Endometrium (tissue), 2 donors: ENCODE measurements at regions not wholly inside any gene's neighbourhood (a gene's known extent, or its start where the extent isn't known, plus 50 kb on each side); places are given as distances from the start of the nearest gene placed in this dataset.

Source experiments
- FAIRE-seq: peaks from 2 replicates; lab custom pipeline; 2012; peaks lifted over from hg19 to GRCh38; lab: Jason Lieb, UNC
- donor health status: control.
- donor health status: control.

GRCh38 chr5:135138116-135138850, 104.3 kb upstream of the PITX1 start:
- no peak for FAIRE-seq

DNA sequence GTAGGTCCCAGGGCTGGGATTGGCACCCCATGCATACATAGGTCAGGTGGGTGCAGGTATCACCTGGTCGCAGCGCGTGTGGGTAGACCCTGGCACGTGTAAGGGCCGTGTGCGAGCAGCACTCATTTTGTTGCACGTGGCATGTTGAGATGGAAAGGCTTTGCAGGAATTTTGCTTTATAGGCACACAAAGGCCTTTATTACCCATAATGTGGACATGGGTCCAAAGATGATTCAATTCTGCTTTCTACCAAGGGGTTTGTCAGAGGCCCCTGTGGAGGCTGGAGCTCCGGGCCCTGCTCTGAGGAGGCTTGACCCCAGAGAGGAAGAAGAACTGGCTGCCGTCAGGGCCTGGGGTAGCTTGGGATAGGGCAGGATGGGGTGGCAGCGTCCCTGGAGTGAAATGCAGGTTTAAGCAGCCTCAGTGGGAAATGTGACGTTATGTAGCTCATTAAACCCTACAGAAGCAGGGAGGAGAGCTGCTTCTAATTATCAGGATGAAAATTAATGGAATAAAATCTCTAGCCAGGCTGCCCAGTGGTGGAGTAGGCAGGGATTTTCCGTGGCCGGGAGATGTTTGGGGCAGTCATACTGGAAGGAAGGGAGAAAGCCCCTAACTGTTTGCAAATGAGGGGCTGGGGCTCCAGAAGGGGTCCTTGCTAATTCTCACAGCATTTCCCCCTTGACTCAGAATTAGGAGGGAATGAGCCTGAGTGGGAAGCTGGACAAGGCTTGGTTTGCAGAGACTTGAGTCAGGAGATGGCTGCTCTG, 103.3 kb upstream of the PITX1 start:
- no peak for FAIRE-seq

DNA sequence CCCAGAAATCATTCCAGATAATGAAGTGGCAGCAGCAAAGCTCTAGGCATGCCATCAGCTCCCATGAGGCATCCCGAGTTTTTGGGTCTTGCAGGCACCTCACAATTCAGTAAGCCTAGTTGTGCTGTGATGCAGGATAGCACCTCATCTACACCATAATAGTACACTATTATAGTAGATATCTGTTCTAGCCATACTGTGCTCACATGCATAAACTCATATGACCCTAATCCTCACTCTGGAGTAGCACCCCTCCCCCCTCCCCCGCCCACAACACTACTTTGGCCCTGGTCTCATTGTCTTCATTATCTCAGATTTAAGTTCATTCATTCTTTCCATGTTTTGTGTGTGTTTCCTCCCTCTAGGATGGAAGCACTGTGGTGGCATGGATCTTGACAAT, 102.5 kb upstream of the PITX1 start:
- FAIRE-seq, result no peak

DNA sequence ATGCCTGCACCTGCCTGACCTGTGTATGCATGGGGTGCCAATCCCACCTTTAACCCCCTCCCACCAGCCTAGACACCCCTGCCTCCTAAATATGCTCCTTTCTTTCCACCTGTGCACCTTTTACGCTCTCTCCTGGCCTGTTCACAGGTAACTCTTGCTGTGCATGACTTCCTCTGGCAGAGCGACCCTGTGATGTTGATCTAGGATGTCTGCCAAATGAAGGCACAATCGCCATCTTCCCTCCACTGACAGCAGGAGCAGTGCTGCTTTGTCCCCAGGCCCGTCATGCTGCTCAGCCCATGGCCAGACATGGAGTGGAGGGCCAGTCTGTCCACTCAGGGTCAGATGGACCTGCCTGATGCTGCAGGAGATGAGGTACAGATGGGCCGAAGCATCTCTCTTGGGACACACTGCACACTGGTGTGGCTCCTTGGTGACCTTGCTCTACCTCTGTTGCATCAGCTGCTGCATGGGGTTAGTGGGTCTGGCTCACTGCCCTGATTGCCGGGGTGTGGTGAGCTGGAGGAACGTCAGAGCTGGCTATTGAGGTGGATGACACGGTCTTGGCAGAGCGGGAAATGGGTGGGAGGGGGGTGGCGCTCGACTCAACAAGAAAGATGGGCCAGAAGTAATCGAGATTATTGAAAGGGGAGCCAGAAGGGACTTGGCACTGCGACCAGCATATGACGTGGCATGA, 101.7 kb upstream of the PITX1 start:
- FAIRE-seq, result no peak

GRCh38 chr5:135134691-135135381, 100.8 kb upstream of the PITX1 start:
- FAIRE-seq, result no peak

DNA sequence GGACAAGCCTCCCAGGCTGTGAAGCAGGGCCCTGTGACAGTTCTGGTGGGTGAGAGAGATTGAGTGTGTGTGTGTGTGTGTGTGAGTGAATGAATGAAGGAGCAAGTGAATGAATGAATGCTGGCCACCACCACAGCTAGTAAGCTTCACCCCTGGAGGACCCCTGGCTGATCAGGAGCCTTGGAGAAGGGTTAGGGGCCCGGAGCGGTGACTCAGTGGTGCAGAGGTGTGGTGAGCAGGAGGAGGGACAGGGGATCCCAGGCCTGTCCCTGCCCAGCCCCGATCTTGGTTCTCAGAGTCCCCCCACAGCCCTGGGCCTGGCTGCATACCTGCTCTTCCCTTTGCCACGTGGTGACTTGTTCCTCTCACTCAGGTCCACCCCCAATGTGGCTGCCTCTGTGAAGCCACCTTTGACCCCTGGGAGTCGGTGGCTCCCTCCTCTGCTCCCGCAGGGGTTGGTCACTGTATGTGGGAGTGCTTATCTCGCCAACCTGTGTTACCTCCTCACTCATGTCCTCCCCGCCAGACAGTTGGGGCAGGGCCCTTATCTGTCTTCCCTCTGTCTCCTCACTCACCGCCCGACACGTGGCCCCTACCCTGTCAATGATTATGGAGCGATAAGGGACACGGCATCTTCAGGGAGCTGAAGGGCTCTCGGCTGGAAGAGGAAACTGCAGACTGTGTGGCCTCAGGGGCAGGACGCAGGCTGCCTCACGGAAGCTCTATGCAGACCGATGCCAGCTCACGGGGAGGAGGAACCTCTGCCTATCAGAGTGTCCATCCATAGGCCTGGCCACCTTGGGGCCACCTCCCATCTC, 99.9 kb upstream of the PITX1 start:
- no peak for FAIRE-seq

- no peak for FAIRE-seq
Observed at GRCh38 chr5:135133181-135133580, 99.2 kb upstream of the PITX1 start.

GRCh38 chr5:135131801-135132680, 98.0 kb upstream of the PITX1 start:
- no peak for FAIRE-seq

DNA sequence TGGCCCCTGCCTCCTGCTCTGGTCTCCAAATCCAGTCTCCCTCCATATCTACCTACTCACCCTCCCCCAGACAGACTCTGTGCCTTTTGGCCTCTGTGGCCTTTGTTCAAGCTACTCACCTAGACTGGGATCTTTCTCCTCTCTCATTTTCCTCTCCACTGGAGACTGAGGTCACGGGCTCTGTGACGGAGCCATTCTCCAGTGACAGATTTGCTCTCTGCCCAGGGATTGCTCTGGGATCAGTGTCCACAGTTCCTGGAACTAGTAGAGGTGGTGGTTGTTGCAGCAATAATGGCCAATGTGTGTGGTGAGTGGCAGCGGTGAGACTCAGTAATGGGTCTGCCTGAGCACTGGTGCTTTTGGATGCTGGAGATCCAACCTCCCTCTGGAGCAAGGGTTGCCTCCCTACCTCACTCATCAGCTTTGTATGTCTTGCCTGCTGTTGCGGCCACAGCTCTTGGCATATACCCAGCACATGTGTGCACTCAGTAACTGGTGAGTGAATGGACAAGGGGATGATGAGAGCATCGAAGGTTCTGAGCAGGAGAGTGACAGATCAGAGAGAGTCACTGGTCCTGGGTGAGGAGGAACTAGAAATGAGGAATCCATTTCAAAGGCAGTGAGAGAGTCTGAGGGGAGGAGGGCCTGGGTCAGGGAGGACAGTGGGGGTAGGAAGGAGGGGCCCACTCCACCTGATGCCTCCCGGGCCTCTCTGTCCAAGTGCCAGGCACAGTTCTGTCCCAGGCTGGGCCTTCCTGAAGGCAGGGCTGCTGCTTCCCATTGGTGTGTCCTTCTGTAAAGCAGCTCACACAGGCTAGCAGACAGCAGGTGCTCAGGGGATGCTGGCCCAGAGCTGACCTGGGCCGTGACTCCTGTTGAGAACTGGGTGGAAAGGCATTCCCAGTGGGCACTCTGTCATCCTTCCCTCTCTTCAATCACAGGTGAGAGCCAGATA, 96.5 kb upstream of the PITX1 start:
- no peak for FAIRE-seq

DNA sequence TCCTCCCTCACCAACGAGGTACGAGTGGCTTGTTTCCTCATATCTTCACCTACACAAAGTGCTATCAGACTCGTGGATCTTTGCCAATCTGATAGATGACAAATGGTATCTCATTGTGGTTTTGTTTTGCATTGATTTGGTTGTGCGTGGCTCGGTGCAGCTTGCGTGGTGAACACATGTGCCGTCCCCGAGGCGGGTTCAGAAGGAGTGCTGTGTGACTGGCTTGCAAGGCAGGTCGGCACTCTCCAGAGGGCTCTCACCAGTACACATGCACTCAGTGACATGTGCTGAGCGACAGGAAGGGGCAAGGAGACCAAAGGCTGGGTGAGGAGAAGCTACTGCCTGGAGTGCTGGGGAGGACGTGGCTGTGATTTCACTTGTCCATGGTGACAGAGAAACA, 95.3 kb upstream of the PITX1 start:
- no peak for FAIRE-seq

DNA sequence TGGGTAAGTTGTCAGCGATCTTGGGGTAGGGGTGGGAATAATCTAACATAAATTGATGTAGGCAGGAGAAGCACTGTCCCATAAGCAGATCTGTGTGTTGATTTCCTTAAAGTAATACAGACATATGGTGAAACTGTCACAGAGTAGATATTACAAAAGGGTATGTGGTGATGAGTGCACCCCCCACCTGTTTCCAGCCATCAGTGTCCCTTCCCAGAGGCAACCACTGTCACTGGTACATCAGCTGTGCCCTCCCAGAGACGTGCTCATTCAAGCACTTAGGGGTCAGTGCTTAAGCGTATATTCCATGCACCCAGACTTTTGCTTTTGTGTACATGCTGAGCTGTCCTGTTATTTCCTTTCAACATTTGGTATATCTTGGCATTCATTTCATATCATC, 94.3 kb upstream of the PITX1 start:
- FAIRE-seq, result no peak

GRCh38 chr5:135127439-135128240, 93.6 kb upstream of the PITX1 start:
- no peak for FAIRE-seq

GRCh38 chr5:135126688-135127438, 92.8 kb upstream of the PITX1 start:
- no peak for FAIRE-seq

- FAIRE-seq, result no peak
Observed at GRCh38 chr5:135124724-135125123, 90.7 kb upstream of the PITX1 start.

GRCh38 chr5:135124128-135124527, 90.1 kb upstream of the PITX1 start:
- no peak for FAIRE-seq

DNA sequence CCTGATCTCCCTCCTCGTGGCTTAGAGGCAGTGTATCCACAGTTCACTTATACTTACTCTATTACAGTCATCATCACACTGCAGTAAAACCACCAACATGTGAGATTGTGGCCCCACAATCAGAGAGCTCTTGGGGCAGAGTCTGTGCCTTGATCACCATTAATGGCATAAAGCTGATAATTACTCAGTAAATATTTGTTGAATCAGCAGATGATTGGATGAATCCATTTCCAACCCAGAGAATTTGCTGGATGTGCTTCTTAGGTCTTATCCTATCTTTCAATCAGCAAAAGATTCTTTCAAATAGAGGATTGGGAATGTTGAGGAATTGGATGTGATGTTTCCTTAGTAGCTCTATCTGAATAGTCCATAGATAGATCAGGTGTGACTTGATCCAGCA, 88.8 kb upstream of the PITX1 start:
- no peak for FAIRE-seq

DNA sequence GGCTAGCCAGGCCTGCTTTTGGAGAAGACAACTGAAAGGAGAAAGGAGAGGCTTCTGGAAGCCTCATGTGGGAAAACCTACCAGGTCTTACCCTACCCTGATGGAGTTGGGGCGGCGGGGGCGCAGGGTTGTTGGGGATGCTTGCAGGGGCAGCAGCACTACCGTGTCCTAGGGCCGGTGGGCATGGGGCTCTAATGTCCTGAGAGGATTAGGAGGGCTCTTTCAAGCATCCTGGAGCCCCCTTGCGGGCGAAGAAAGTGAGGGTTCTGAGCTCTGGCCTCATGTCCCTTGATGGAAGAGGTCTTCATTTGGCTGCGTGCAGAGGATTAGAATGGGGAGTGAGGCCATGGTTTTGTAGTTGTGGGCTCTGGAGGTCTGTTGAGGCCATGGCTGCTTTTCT, 86.9 kb upstream of the PITX1 start:
- no peak for FAIRE-seq

GRCh38 chr5:135119481-135119880, 85.5 kb upstream of the PITX1 start:
- no peak for FAIRE-seq
